HepG2 (cell line): ENCODE measurements at regions not wholly inside any gene's neighbourhood (a gene's known extent, or its start where the extent isn't known, plus 50 kb on each side); places are given as distances from the start of the nearest gene placed in this dataset.

Experiments
- ATAC-seq: fragments of 200-7000 bp; cut with Tn5 transposase; 3 replicates; pipeline ENCODE4 v1.9.1; 2020; ENCODE audit warnings: mild to moderate bottlenecking, moderate library complexity
- BruUV-seq: library from RNA; stranded (reverse); fragments of 400-500 nt; replicated peaks from 2 replicates; lab custom pipeline; 2021; lab: Mats Ljungman, UMichigan
- CTCF ChIA-PET: fragments of 300-600 bp; formaldehyde crosslinking; extraction: SDS; loops from one replicate; lab custom pipeline; 2021; ENCODE audit warnings: low total read pairs, inconsistent platforms, low intra/inter-chr PET ratio; lab: Yijun Ruan, JAX
- POLR2A ChIA-PET: fragments of 350-600 bp; sonication (Branson Sonifier 250); formaldehyde crosslinking; loops from one replicate; lab custom pipeline; 2020; ENCODE audit warnings: antibody characterized with exemption, inconsistent platforms; lab: Yijun Ruan, JAX
- DNase-seq: peaks from one replicate; pipeline ENCODE4 v3.0.0-alpha.2; 2015; ENCODE audit warnings: low spot score
- FAIRE-seq: peaks from 3 replicates; lab custom pipeline; 2011; peaks lifted over from hg19 to GRCh38; lab: Jason Lieb, UNC
- H2AFZ ChIP-seq: one replicate; pipeline ENCODE4 v1.6.1; 2011; ENCODE audit warnings: low read length, inconsistent platforms
- H3K27ac ChIP-seq: fragments of 300-600 bp; 3 replicates; pipeline ENCODE4 v1.8.0; 2011; ENCODE audit warnings: mixed run types, mild to moderate bottlenecking, mixed read lengths, low read length, inconsistent platforms; ENCODE audit not compliant: insufficient read depth; ENCODE audit errors: extremely low read length
- H3K27me3 ChIP-seq, 2 experiments: fragments of 200-600 bp in 1 of 2; 2 replicates in 1 of 2; 3 replicates in 1 of 2; pipeline versions ENCODE4 v1.6.0 to v1.8.0; 2011; ENCODE audit warnings: low read length in 2 of 2, mild to moderate bottlenecking in 2 of 2, moderate library complexity in 2 of 2, inconsistent platforms in 1 of 2; ENCODE audit not compliant: insufficient read depth in 2 of 2, control insufficient read depth in 1 of 2
- H3K36me3 ChIP-seq, 2 experiments: fragments of 200-600 bp in 1 of 2; replicated peaks in 1 of 2; 2 replicates in 1 of 2; 3 replicates in 1 of 2; pipeline versions ENCODE4 v1.5.1 to v1.8.0; 2011; ENCODE audit warnings: low read length in 2 of 2, inconsistent platforms in 1 of 2; ENCODE audit not compliant: insufficient read depth in 2 of 2, control insufficient read depth in 1 of 2
- H3K4me1 ChIP-seq: 2 replicates; pipeline ENCODE4 v1.5.1; 2012; ENCODE audit warnings: low read length, inconsistent platforms; ENCODE audit not compliant: insufficient read depth
- H3K4me2 ChIP-seq: 2 replicates; pipeline ENCODE4 v1.6.0; 2011; ENCODE audit warnings: low read depth, low read length, inconsistent platforms
- H3K4me3 ChIP-seq, 3 experiments: fragments of 200-600 bp in 1 of 3; sonication (generic), shearing (Covaris generic) in 1 of 3; replicated peaks in 1 of 3; 2 replicates each; pipeline ENCODE4 v1.5.1; 2011 to 2016; ENCODE audit warnings: low read length in 3 of 3, inconsistent platforms in 2 of 3, low read depth in 2 of 3, mild to moderate bottlenecking in 2 of 3, control low read depth in 1 of 3, mixed read lengths in 1 of 3; ENCODE audit not compliant: insufficient read depth in 1 of 3
- H3K79me2 ChIP-seq: one replicate; pipeline ENCODE4 v1.6.1; 2011; ENCODE audit warnings: low read length, inconsistent platforms; ENCODE audit not compliant: insufficient read depth
- H3K9ac ChIP-seq: 2 replicates; pipeline ENCODE4 v1.6.0; 2011; ENCODE audit warnings: mild to moderate bottlenecking, low read depth, low read length, inconsistent platforms; ENCODE audit not compliant: insufficient read depth
- H3K9me3 ChIP-seq: 2 replicates; pipeline ENCODE4 v1.5.1; 2012; ENCODE audit warnings: mild to moderate bottlenecking, low read length
- H4K20me1 ChIP-seq: 2 replicates; pipeline ENCODE4 v1.6.0; 2011; ENCODE audit warnings: inconsistent platforms, mild to moderate bottlenecking, low read length, moderate library complexity; ENCODE audit not compliant: insufficient read depth
- CHD4 ChIP-seq: fragments of 200-600 bp; sonication (generic); IDR thresholded peaks from 2 replicates; pipeline ENCODE4 v1.7.0; 2017; ENCODE audit warnings: mild to moderate bottlenecking, low read length, borderline replicate concordance
- GLI4 ChIP-seq: sonication (generic); formaldehyde crosslinking; IDR thresholded peaks from 2 replicates; pipeline ENCODE4 v1.5.1; 2020; ENCODE audit warnings: missing genetic modification reagents, mild to moderate bottlenecking, moderate library complexity, borderline replicate concordance
- NAIF1 ChIP-seq: sonication (generic); formaldehyde crosslinking; IDR thresholded peaks from 2 replicates; pipeline ENCODE4 v1.5.0; 2020; ENCODE audit warnings: mild to moderate bottlenecking, missing genetic modification reagents, borderline replicate concordance
- RAD51 ChIP-seq: fragments of 450-650 bp; IDR thresholded peaks from 2 replicates; pipeline ENCODE4 v1.6.1; 2016; ENCODE audit warnings: borderline replicate concordance
- TGIF2 ChIP-seq: IDR thresholded peaks from 2 replicates; pipeline ENCODE4 v1.6.1; 2016; ENCODE audit warnings: control low read depth, missing compliant biosample characterization
- ZFP36L2 ChIP-seq: sonication (generic); formaldehyde crosslinking; IDR thresholded peaks from 2 replicates; pipeline ENCODE4 v1.4.0; 2020; ENCODE audit warnings: missing genetic modification reagents
- ZNF572 ChIP-seq: sonication (generic); formaldehyde crosslinking; IDR thresholded peaks from 2 replicates; pipeline ENCODE4 v1.5.1; 2020; ENCODE audit warnings: mild to moderate bottlenecking, missing genetic modification reagents
- ZNF777 ChIP-seq: sonication (generic); formaldehyde crosslinking; IDR thresholded peaks from 2 replicates; pipeline ENCODE4 v1.4.0; 2020; ENCODE audit warnings: missing genetic modification reagents
- ZSCAN21 ChIP-seq: sonication (generic); formaldehyde crosslinking; IDR thresholded peaks from 2 replicates; pipeline ENCODE4 v1.8.0; 2022; ENCODE audit warnings: mild to moderate bottlenecking, missing genetic modification reagents, moderate library complexity, borderline replicate concordance
- WGBS: methylation state at CpG from one replicate; pipeline ENCODE4 v1.1.6; 2017; ENCODE audit warnings: low lambda C conversion rate; 5-methylcytosine and 5-hydroxymethylcytosine counted together
- in situ Hi-C: cut with HindIII; loops from 2 replicates; pipeline ENCODE4 v1.10.0; 2017; ENCODE audit warnings: low pct_unique_long_range_greater_than_20kb; ENCODE audit not compliant: extremely low pct_ligation_motif_present
- intact Hi-C: fragments of 100-400 bp; cut with micrococcal nuclease; formaldehyde crosslinking; loops from one replicate; pipeline ENCODE4 v1.10.0; 2022; ENCODE audit not compliant: unreplicated experiment
- TF ChIP-seq, protein P1 (sequence below): IDR thresholded peaks from 2 replicates; pipeline ENCODE4 v1.6.1; 2012; ENCODE audit warnings: inconsistent platforms
- TF ChIP-seq, protein P2 (sequence below): sonication (generic); formaldehyde crosslinking; IDR thresholded peaks from 2 replicates; pipeline ENCODE4 v1.4.0; 2020; ENCODE audit warnings: missing genetic modification reagents, low read depth, mild to moderate bottlenecking, borderline replicate concordance

DNA sequence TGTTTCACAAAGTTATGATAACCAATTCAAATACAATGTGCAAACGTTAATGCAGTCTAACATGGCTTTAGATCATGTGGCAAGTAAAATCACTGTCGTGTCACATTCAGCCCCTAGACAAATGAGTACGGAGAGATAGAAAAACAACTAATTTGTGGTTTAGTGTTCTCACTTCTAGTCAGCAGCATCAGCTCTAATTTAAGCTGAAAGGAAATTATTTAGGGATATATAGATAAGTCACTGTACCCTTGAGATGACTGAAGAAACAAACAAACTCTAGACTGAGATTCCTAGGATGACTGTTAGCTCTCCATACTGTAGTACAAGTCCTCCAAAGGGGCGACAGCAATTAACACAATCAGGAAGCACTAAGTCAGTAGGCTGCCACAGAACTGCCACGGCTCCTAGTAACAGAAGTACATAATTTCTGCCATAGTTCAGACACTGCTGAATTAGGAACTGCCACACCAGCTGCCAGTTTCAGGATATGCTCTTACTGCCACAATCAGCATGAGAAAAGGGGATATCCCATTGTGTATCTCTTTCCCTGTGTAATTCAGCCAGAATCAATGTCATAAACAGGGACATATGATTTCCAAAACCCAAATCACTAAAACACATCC, 150.4 kb upstream of the NEGR1 start:
- H3K27me3 ChIP-seq: no peaks in the 10 kb centered on the region; a peak in 1 of 5 replicates
- no peak for FAIRE-seq
- ChIA-PET CTCF (no interaction called here), POLR2A (no interaction called here)
- no peaks in the 10 kb centered on the region for H3K36me3 ChIP-seq
- no peaks in the 10 kb centered on the region for H3K79me2 ChIP-seq
- intact Hi-C loops (no loop called here), in situ Hi-C loops (no loop called here)
- BruUV-seq: no TSS peak
- H3K4me1 ChIP-seq: no peaks in the 10 kb centered on the region
- no peak overlapping the region for H3K4me3 ChIP-seq
- no peak for DNase-seq
- H3K4me2 ChIP-seq: no peak overlapping the region
- no peak overlapping the region for H2AFZ ChIP-seq
- no peak for TF ChIP-seq TGIF2 (CRISPR knock-in tag)
- TF ChIP-seq ZNF572 (CRISPR knock-in tag): no peak
- TF ChIP-seq, protein P1, sequence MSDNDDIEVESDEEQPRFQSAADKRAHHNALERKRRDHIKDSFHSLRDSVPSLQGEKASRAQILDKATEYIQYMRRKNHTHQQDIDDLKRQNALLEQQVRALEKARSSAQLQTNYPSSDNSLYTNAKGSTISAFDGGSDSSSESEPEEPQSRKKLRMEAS: no peak
- TF ChIP-seq RAD51: no peak
- TF ChIP-seq GLI4 (CRISPR knock-in tag): no peak
- no peak for TF ChIP-seq ZNF777 (CRISPR knock-in tag)
- TF ChIP-seq, protein P2, sequence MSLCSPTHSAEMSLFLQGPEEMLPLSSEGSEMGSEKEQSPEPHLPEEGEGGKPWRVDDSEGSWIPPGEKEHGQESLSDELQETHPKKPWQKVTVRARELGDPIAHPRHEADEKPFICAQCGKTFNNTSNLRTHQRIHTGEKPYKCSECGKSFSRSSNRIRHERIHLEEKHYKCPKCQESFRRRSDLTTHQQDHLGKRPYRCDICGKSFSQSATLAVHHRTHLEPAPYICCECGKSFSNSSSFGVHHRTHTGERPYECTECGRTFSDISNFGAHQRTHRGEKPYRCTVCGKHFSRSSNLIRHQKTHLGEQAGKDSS: no peak
- no peak for TF ChIP-seq ZSCAN21
- no peak for TF ChIP-seq CHD4
- TF ChIP-seq NAIF1 (CRISPR knock-in tag): no peak
- no peak for TF ChIP-seq ZFP36L2
- H3K9me3 ChIP-seq: peaks cover 15% of the 10 kb centered on the region
- H4K20me1 ChIP-seq: no peaks in the 10 kb centered on the region
- ATAC-seq: no peak
- WGBS: under 1% methylated on average over 5 of the region's 5 CpGs
- H3K27ac ChIP-seq: no peak overlapping the region
- no peak overlapping the region for H3K9ac ChIP-seq
